ENCODE measurements at regions not wholly inside any gene's neighbourhood (a gene's known extent, or its start where the extent isn't known, plus 50 kb on each side); places are given as distances from the start of the nearest gene placed in this dataset.

DNA sequence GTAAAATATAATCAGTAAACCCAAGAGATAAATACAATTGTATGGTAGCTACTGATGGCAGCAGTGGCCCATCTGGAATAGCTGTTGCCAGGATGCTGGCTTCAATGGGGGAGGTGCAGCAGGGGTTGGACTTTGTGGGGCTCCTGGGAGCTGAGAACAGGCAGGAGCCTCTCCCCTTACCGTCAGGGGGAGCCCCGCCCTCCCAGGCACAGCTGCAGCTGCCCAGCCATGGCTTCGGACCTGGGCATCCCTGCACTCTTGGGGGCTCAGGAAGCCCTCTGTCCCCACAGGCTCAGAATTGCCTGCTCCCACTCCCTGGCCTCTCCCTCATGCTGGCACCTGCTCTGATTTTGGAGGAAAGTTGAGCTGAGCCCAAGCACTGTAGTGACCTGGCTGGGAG is 741.1 kb downstream of the CDH11 start:
- TF ChIP-seq, protein P1, sequence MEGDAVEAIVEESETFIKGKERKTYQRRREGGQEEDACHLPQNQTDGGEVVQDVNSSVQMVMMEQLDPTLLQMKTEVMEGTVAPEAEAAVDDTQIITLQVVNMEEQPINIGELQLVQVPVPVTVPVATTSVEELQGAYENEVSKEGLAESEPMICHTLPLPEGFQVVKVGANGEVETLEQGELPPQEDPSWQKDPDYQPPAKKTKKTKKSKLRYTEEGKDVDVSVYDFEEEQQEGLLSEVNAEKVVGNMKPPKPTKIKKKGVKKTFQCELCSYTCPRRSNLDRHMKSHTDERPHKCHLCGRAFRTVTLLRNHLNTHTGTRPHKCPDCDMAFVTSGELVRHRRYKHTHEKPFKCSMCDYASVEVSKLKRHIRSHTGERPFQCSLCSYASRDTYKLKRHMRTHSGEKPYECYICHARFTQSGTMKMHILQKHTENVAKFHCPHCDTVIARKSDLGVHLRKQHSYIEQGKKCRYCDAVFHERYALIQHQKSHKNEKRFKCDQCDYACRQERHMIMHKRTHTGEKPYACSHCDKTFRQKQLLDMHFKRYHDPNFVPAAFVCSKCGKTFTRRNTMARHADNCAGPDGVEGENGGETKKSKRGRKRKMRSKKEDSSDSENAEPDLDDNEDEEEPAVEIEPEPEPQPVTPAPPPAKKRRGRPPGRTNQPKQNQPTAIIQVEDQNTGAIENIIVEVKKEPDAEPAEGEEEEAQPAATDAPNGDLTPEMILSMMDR (IDR thresholded peaks at IDR 0.05), result no peak
- Mint-ChIP-seq H3K27me3 (no peaks in the 10 kb centered on the region), H3K36me3 (ENCODE audit: low read depth) (no peaks in the 10 kb centered on the region), H3K27ac (no peak overlapping the region), H3K9me3 (peaks cover 14% of the 10 kb centered on the region), H3K4me1 (no peaks in the 10 kb centered on the region), H3K4me3 (no peak overlapping the region)
- ChIA-PET CTCF (no interaction called here), POLR2A (no interaction called here)
- intact Hi-C loops (cut with micrococcal nuclease), result loop anchor here (10.0 kb wide), 1 partner anchor 56 kb away; no protein-coding TSS in a partner anchor
- no peak for ATAC-seq (ENCODE audit: low read depth)
- no peak for DNase-seq

DNA sequence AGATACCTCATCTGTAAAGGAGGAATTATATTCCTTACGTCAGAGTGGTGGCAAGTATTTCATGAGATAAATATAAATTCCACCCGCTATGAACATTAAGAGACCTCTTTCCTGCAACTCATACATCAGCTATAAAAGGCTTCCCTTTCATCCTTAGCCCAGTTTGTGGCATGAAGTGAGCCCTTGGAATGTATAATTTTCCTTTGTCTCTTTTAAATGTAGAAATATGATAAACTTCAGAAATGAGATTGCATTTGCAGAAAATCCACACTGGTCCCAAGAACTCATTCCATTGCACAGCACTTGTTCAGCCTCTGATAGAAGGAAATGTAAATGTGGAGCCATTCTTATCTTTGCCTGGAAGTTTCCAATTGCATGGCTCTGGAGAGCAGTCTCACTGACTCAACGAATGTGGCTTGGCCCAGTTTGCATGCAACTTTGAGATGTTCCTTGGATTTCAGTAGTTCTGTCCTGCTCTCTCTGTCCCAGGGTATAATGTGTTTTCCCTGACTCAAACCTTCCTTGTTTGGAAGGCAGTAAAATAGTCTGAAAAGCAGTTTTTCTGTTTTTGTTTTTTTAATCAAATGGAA is 746.4 kb downstream of the CDH11 start:
- ChIA-PET CTCF (no interaction called here), POLR2A (no interaction called here)
- ATAC-seq (ENCODE audit: low read depth), result no peak
- H3K36me3 Mint-ChIP-seq (ENCODE audit: low read depth), result no peaks in the 10 kb centered on the region
- peaks cover 7% of the 10 kb centered on the region for H3K9me3 Mint-ChIP-seq
- H3K27ac Mint-ChIP-seq, result no peak overlapping the region
- H3K4me1 Mint-ChIP-seq, result no peaks in the 10 kb centered on the region
- H3K4me3 Mint-ChIP-seq, result no peak overlapping the region
- DNase-seq, result no peak
- intact Hi-C loops (cut with micrococcal nuclease), result no loop called here
- TF ChIP-seq, protein P1 (IDR thresholded peaks at IDR 0.05), result no peak
- H3K27me3 Mint-ChIP-seq, result no peaks in the 10 kb centered on the region

DNA sequence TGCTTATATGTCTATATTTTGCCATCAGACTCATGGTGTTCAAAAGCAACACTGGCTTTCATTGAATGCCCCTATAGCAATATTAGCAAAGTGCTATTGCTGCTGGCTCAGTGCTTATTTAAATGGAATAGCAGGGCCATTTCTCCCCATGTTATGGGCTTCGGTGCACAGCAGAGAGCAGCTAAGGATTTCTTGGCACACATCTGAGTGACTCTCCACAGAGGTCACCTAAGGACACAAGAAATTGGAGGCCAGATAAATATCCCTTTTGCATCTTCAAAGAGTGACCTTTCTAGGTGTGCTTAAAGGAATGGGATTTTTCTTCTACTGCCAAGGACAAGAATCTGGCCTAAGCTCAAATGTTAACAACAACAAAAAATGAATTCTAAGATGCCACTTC is 751.8 kb downstream of the CDH11 start:
- Mint-ChIP-seq H3K27me3 (no peaks in the 10 kb centered on the region), H3K4me1 (no peaks in the 10 kb centered on the region), H3K36me3 (ENCODE audit: low read depth) (no peaks in the 10 kb centered on the region), H3K9me3 (peaks cover 3% of the 10 kb centered on the region), H3K4me3 (no peak overlapping the region), H3K27ac (no peak overlapping the region)
- no peak for ATAC-seq (ENCODE audit: low read depth)
- CTCF ChIA-PET, result no interaction called here
- intact Hi-C loops (cut with micrococcal nuclease), result no loop called here
- TF ChIP-seq, protein P1 (IDR thresholded peaks at IDR 0.05), result no peak
- DNase-seq, result no peak
- POLR2A ChIA-PET, result no interaction called here

DNA sequence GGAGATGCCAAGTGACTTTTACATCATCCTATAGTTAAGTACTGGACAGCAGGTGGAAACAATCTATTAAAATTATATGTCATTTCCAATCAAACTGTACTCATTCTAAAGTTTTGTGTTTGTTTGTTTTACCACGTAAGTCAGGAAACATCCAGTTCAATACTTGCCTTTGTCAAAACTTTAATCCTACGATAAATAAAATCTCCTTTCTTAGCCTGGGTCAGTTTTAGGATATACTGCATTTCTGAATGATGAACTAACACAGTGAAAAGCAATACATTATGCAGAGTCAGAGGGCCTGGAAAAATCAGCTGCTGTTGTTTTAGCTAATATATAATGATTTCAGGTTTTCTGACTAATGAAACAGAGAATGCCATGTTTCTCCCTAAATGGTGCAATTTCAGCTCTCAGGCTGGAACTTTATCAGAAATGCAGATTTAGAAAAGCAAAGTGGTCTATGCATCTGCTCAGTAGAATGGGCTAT is 756.4 kb downstream of the CDH11 start:
- ChIA-PET CTCF (no interaction called here), POLR2A (no interaction called here)
- H3K4me1 Mint-ChIP-seq, result no peaks in the 10 kb centered on the region
- intact Hi-C loops (cut with micrococcal nuclease), result no loop called here
- H3K4me3 Mint-ChIP-seq, result no peak overlapping the region
- H3K27me3 Mint-ChIP-seq, result no peaks in the 10 kb centered on the region
- no peak overlapping the region for H3K27ac Mint-ChIP-seq
- ATAC-seq (ENCODE audit: low read depth), result no peak
- no peaks in the 10 kb centered on the region for H3K9me3 Mint-ChIP-seq
- no peak for DNase-seq
- H3K36me3 Mint-ChIP-seq (ENCODE audit: low read depth), result no peaks in the 10 kb centered on the region
- TF ChIP-seq, protein P1 (IDR thresholded peaks at IDR 0.05), result no peak

DNA sequence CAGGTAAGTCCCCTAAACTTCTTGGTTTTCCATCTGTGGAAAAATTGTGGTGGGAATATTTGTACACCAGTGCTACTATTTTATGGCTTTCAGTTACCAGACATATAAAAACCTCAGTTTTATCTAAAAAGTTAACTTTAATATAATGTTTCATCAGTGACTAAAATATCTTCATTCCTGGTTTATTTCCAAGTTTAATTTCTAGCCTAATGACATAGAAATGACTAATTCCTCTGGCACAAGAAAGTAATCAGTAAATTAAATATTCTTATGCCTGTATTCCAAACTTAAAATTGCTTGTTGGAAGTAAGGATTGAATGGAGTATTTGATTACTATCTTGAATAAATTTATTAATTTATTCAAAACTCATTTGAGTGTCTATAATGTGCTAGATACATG is 757.0 kb downstream of the CDH11 start:
- intact Hi-C loops (cut with micrococcal nuclease), result no loop called here
- CTCF ChIA-PET, result no interaction called here
- Mint-ChIP-seq H3K27ac (no peak overlapping the region), H3K4me1 (no peaks in the 10 kb centered on the region), H3K4me3 (no peak overlapping the region), H3K9me3 (no peaks in the 10 kb centered on the region), H3K27me3 (no peaks in the 10 kb centered on the region), H3K36me3 (ENCODE audit: low read depth) (no peaks in the 10 kb centered on the region)
- DNase-seq (no peak), ATAC-seq (ENCODE audit: low read depth) (no peak)
- TF ChIP-seq, protein P1 (IDR thresholded peaks at IDR 0.05), result no peak
- POLR2A ChIA-PET, result no interaction called here

All from activated B cell treated with CpG ODN at 0.5 μM for 24 hours (primary cell).